Ascending aorta (tissue), 2 donors: ENCODE measurements at regions not wholly inside any gene's neighbourhood (a gene's known extent, or its start where the extent isn't known, plus 50 kb on each side); places are given as distances from the start of the nearest gene placed in this dataset.

Source experiments
- DNase-seq, 2 donors: peaks; one replicate each; pipeline ENCODE4 v3.0.0-alpha.2; 2019; ENCODE audit warnings: low spot score in 2 of 2
- H3K27ac ChIP-seq, 2 donors: fragments of 200-600 bp; sonication (generic); one replicate each; pipeline ENCODE4 v1.5.1; 2016 to 2017; ENCODE audit warnings: mild to moderate bottlenecking in 1 of 2
- H3K27me3 ChIP-seq: fragments of 200-600 bp; sonication (generic); one replicate; pipeline ENCODE4 v1.5.1; 2017
- H3K36me3 ChIP-seq, 2 donors: fragments of 200-600 bp; sonication (generic); one replicate each; pipeline ENCODE4 v1.5.1; 2016
- H3K4me1 ChIP-seq, 2 donors: fragments of 200-600 bp; sonication (generic); one replicate each; pipeline ENCODE4 v1.5.1; 2016 to 2017; ENCODE audit warnings: mild to moderate bottlenecking in 1 of 2
- H3K4me3 ChIP-seq, 2 donors: fragments of 200-600 bp; sonication (generic); one replicate each; pipeline ENCODE4 v1.5.1; 2016 to 2017; ENCODE audit warnings: mild to moderate bottlenecking in 1 of 2
- H3K9me3 ChIP-seq, 2 donors: fragments of 200-600 bp; sonication (generic); one replicate each; pipeline ENCODE4 v1.5.1; 2016
- CTCF ChIP-seq, 3 experiments: fragments of 200-600 bp in 2 of 3; fragments of 450-650 bp in 1 of 3; sonication (generic) in 2 of 3; IDR thresholded peaks; one replicate each; pipeline ENCODE4 v1.5.1; 2016 to 2019; ENCODE audit warnings: antibody characterized with exemption in 3 of 3, mild to moderate bottlenecking in 1 of 3, moderate library complexity in 1 of 3
- intact Hi-C: fragments of 100-400 bp; cut with DNase I; formaldehyde crosslinking; loops from one replicate; pipeline ENCODE4 v1.15.1; 2023

DNA sequence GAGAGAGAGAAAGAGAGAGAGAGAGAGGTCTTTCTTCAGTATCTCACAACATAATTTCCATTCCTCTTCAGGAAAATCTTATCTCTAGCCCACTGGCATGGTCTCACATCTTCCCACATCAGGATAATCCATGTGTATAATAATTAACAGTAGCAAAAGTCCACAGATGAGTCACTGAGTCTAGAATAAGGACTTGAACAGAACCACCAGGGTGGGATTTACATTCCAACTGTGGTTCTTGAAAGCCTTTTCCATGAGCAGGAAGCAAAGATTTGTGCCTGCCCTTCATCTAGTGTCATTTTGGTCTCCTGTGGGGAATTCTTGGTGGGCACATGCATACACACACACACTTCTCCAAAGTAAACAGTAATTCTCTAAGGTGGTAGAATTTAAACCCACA lies 107.1 kb upstream of the TCF4 start:
- intact Hi-C loops, result no loop called here
- TF ChIP-seq CTCF (IDR thresholded peaks at IDR 0.05), result no peak
- Histone ChIP-seq H3K27me3 (no peaks in the 10 kb centered on the region), H3K36me3 (no peaks in the 10 kb centered on the region), H3K4me1 (no peaks in the 10 kb centered on the region), H3K4me3 (no peak overlapping the region), H3K9me3 (no peaks in the 10 kb centered on the region), H3K27ac (no peak overlapping the region)
- no peak for DNase-seq

DNA sequence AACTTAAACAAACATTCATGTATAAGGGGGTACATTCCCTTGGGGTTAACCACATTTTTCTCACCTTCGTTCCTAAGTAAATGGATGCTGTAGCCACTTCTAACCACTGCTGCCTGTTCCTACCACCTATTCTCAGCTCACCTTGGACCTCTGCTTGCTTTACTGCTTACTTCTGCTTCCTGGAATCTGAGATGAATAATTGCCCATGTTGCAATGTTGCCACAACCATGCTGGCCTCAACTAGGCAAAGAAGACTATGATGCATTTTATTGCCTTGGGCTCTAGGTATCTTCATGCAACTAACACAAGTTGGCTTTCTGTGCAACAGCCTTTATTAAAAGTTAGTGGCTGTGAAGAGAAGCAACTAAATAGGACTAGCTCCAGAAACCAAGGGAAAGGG lies 106.3 kb upstream of the TCF4 start:
- H3K36me3 ChIP-seq, result no peaks in the 10 kb centered on the region
- no peaks in the 10 kb centered on the region for H3K9me3 ChIP-seq
- H3K27me3 ChIP-seq, result no peaks in the 10 kb centered on the region
- DNase-seq, result no peak
- H3K4me1 ChIP-seq, result no peaks in the 10 kb centered on the region
- intact Hi-C loops, result no loop called here
- TF ChIP-seq CTCF (IDR thresholded peaks at IDR 0.05), result no peak
- no peak overlapping the region for H3K4me3 ChIP-seq
- no peak overlapping the region for H3K27ac ChIP-seq

- TF ChIP-seq CTCF (IDR thresholded peaks at IDR 0.05), result no peak
- Histone ChIP-seq H3K27ac (no peak overlapping the region), H3K27me3 (peaks cover 3% of the 10 kb centered on the region), H3K4me1 (no peaks in the 10 kb centered on the region), H3K4me3 (no peak overlapping the region), H3K36me3 (no peaks in the 10 kb centered on the region), H3K9me3 (no peaks in the 10 kb centered on the region)
- intact Hi-C loops, result no loop called here
- no peak for DNase-seq
Observed at GRCh38 chr18:55688030-55688429, 100.0 kb upstream of the TCF4 start.

GRCh38 chr18:55687106-55687505 lies 99.1 kb upstream of the TCF4 start:
- TF ChIP-seq CTCF (IDR thresholded peaks at IDR 0.05), result no peak
- Histone ChIP-seq H3K9me3 (no peaks in the 10 kb centered on the region), H3K4me1 (no peaks in the 10 kb centered on the region), H3K27me3 (peaks cover 3% of the 10 kb centered on the region), H3K36me3 (no peaks in the 10 kb centered on the region), H3K4me3 (no peak overlapping the region), H3K27ac (no peak overlapping the region)
- DNase-seq, result no peak
- intact Hi-C loops, result no loop called here

- no peak for DNase-seq
- no peak for TF ChIP-seq CTCF (IDR thresholded peaks at IDR 0.05)
- Histone ChIP-seq H3K4me1 (no peaks in the 10 kb centered on the region), H3K4me3 (no peak overlapping the region), H3K27ac (no peak overlapping the region), H3K36me3 (no peaks in the 10 kb centered on the region), H3K27me3 (peaks cover 3% of the 10 kb centered on the region), H3K9me3 (no peaks in the 10 kb centered on the region)
- intact Hi-C loops, result no loop called here
Observed at GRCh38 chr18:55685638-55686037, 97.6 kb upstream of the TCF4 start.
